ENCODE measurements at regions not wholly inside any gene's neighbourhood (a gene's known extent, or its start where the extent isn't known, plus 50 kb on each side); places are given as distances from the start of the nearest gene placed in this dataset.

DNA sequence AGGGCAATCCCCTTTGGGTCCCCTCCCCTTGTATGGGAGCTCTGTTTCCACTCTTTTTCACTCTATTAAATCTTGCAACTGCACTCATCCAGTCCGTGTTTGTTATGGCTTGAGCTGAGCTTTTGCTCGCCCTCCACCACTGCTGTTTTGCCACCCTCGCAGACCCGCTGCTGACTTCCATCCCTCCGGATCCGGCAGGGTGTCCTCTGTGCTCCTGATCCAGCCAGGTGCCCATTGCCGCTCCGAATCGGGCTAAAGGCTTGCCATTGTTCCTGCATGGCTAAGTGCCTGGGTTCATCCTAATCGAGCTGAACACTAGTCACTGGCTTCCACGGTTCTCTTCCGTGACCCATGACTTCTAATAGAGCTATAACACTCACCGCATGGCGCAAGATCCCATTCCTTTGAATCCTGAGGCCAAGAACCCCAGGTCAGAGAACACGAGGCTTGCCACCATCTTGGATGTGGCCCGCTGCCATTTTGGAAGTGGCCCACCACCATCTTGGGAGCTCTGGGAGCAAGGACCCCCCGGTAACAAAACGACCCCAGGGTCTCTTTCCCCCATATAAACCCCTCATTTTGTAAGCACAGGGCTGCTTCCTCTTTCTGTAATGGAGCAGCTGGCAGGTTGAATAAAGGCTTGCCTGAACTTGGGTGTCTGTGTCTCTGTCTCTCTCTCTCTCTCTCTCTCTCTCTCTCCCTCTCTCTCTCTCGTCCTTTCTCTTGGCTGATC, 1166.2 kb downstream of the TAF11L14 start:
- TF ChIP-seq, protein P1, sequence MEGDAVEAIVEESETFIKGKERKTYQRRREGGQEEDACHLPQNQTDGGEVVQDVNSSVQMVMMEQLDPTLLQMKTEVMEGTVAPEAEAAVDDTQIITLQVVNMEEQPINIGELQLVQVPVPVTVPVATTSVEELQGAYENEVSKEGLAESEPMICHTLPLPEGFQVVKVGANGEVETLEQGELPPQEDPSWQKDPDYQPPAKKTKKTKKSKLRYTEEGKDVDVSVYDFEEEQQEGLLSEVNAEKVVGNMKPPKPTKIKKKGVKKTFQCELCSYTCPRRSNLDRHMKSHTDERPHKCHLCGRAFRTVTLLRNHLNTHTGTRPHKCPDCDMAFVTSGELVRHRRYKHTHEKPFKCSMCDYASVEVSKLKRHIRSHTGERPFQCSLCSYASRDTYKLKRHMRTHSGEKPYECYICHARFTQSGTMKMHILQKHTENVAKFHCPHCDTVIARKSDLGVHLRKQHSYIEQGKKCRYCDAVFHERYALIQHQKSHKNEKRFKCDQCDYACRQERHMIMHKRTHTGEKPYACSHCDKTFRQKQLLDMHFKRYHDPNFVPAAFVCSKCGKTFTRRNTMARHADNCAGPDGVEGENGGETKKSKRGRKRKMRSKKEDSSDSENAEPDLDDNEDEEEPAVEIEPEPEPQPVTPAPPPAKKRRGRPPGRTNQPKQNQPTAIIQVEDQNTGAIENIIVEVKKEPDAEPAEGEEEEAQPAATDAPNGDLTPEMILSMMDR (IDR thresholded peaks at IDR 0.05; ENCODE audit: low read depth, low read length, poor library complexity, severe bottlenecking), result no peak
- TF ChIP-seq EZH2phosphoT487 (IDR thresholded peaks at IDR 0.05; ENCODE audit: borderline replicate concordance, low read length), result no peak
